GM21423 (cell line): ENCODE measurements at regions not wholly inside any gene's neighbourhood (a gene's known extent, or its start where the extent isn't known, plus 50 kb on each side); places are given as distances from the start of the nearest gene placed in this dataset.

ENCODE experiments used
- ATAC-seq: cut with Tn5 transposase; IDR thresholded peaks from one replicate; pipeline ENCODE4 v1.9.1; 2021; ENCODE audit warnings: mild to moderate bottlenecking, moderate library complexity; ENCODE audit not compliant: unreplicated experiment

DNA sequence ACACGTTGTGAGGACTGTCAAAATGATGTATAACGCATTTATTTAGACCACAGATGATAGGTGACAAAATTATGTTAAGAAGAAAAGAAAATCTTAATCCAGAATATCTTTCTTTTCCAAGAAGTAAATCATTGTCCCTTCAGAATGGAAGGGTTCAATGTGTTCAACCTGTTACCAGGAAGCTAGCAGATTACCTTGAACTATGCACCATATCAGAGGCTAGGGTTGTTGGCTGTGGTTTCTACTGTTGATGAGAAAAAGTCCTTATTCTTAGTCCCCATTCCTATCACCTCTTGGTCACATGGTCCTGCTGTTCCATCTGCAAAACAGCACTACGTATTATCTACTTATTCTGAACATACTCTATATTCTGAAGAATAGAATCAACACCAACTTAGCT, 339.5 kb upstream of the CADM1 start:
- ATAC-seq = no peak

DNA sequence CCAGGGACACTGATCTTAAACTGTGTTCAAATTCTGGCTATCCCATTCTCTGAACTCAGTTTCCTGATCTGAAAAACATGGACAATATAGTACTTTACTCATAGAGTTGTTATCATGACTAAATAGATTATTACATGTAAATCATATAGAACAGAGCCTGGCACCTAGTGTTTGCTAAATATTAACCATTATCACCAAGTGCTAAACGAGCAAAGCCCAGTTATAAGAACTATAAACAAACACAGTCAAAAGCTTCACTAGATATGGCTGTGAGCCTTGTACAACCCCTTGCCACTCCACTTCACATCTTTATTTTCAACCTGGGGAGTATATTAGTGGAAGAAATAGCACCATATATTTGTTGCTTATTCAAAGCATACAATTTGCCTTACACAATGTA, 338.9 kb upstream of the CADM1 start:
- no peak for ATAC-seq

DNA sequence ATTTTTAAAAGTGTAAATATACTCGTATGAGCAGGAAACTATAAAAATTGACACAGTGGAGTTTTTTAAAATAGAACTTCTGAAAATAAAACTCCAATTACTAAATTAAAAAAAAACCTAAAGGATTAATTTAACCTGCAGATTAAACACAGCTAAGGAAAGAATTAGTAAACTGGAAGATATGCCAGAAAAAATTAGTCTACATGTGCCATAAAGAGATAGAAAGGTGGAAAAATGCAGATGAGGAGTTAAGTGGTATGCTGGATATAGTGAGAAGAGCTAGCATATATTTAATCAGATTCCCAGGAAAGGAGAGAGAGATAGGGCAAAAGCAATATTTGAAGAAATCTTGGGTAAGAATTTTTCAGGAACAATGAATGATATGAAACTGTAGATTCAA, 315.8 kb upstream of the CADM1 start:
- ATAC-seq = no peak

DNA sequence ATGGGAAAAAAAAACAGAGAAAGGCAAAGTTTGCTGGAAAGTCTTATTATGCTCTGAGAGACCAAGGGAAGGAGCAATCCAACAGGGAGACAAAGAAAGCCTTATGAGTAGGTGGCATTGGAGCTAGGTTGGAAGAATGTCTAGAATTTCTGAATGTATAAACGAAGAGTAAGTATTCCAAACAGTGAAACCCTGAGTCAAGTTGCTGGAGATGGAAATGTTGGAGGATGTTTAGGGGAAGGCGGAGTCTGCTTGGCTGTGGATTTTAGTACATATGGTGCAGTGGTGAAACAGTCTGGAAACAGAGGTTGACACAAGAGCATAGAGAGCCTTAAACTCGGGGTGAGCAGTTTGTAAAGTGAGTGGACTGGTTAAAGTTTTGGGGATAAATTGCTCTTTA, 314.8 kb upstream of the CADM1 start:
- ATAC-seq = no peak

DNA sequence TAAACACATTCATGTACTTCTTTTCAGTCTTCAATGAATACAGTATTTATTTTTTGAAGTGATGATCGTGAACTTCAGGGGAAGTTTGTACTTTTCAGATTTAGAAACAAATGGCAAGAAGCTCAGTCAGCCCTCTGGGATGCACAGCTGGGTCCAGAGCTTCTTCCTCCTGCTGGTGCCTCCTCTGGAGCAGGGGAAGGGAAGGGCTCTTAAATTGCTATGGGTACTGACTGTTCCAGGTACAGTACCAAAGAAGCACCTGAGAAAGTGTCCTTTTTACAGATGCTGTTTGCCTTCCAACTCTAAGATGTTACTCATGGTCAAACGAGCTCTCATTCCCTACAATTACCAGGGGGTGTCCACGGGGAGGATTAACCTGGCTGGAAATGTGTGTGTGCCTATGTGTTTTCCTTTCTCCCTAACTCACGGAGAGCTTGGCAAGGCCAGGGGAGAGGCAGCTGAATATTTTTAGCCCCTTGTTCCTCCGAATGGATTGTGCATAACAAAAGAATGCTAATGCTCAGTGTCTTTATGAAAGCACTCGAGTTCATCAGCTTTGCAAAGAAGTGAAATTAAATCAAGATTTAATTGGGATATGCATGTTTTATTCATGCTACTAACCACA, 313.7 kb upstream of the CADM1 start:
- no peak for ATAC-seq

DNA sequence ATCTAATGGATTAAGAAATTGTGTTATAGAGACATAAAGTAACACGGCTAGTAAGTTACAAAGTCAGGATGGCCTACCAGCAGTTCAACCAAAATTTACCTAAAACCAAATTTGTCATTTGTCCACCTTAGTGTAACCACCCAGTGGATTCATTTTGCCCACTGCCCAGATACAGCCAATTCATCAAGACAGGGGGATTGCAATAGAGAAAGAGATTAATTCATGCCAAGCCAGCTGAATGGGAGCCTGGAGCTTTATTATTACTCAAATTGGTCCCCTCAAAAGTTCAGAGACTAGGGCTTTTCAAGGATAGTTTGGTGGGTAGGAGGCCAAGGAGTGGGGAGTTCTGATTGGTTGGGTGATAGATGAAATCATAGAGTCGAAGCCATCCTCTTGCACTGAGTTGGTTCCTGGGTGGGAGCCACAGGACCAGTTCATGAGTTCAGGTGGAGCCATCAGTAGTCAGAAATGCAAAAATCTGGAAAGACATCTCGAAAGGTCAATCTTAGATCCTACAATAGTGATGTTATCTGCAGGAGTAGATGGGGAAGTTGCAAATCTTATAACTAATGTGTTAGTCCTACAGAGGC, 304.2 kb upstream of the CADM1 start:
- ATAC-seq = no peak

DNA sequence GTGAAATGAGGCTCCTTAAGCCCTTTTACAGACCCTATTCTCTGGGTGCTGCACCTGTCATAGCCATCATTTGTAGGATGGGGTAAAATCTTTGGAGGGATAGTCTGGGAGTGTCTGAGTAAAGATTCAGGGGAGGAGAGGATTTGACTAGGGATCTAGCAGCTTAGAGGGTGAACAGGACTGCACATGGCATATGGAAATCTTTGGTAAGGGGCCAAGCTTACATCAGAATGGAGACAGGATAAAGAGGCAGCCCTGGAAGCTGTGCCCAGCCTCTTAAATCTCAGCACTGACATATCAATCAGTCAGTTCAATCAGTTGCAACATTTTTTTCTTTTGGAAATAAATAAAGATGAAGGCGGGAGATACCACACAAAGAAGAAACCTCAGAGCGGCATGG, 301.8 kb upstream of the CADM1 start:
- ATAC-seq = no peak

DNA sequence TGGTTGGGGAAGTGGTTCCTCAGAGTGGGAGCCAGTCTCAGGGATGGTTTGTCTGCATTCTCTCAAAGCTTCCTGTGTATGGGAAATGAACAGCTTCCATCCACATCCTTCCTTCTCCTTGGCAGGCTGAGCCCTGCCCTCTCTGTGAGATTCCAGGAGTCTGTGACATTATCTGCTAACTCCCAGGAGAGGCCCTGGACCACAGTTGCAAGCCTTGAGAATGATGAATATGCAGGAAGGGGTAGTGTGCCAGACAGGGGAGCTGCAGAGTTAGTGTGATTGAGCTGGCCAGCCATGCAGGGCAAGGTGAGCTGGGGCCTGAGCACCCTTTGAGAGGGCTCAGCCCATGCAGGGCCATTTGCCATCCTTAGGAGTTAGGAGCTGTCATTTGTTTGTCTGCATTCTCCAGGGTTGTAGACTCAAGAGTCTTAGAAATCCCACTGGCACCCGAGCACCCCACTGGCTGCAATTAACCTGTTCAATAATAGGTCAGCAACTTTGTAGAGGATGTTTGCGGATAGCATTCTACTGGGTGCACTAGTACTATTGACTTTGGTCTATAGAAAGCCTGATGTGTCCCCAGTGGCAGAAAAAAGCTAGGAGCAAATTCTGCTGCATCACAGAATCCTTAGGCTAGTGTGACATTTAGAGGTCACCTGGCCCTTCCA, 299.0 kb upstream of the CADM1 start:
- no peak for ATAC-seq

DNA sequence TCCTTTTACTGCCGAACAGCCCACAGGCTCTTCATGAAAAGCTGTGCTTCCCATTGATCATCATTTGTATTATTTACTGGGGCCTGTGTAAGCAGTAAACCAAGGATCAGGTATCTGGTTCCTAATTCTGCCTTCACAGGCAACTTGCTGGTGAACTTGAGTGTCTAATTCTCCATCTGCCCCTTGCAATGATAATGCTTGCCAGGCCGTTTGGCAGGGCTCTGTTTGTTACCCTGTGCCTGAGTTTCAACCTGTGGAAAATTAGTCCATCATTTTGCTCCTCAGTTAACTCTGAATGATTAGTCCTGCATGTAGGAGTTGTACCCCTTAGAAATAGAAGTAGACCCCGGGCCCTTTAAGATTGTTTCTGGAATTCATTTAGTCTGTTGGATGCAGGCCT, 298.4 kb upstream of the CADM1 start:
- no peak for ATAC-seq

DNA sequence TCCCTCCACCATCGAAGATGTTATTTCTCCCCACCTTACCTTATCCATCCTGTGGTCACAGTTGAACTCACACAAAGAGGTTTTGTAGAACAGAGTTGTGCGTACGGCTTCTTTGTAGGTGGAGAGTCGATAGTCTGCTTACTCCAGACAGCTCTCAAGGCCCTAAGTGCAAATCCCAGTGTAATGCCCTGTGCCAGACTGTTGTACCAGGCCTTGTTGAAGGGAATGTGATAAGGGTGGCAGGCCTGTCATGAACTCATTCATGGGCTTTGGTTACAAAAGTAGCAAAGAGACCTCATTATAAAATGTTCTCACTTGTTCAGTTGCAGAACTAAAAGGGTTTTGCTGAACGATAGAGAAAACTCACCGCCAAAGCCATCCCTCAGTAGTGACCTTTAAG, 288.7 kb upstream of the CADM1 start:
- no peak for ATAC-seq

DNA sequence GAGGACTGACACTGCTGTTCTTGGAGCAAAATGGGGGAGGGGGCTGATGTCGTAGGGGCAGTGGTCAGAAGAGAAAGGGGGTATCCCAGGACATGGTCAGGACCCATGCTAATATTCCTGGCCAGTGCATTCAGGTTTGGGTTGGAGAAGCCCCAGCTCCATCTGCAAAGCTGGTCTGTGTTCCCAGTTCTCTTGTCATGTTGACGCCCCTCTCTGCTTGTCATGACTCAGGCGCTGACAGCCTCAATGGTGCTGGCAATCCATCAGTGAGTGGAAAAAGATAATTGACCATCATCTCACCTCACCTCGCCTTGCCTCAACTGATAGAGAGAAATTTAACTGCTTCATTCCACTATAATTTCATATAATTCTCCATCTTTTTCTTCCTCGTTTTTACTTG, 283.1 kb upstream of the CADM1 start:
- no peak for ATAC-seq

DNA sequence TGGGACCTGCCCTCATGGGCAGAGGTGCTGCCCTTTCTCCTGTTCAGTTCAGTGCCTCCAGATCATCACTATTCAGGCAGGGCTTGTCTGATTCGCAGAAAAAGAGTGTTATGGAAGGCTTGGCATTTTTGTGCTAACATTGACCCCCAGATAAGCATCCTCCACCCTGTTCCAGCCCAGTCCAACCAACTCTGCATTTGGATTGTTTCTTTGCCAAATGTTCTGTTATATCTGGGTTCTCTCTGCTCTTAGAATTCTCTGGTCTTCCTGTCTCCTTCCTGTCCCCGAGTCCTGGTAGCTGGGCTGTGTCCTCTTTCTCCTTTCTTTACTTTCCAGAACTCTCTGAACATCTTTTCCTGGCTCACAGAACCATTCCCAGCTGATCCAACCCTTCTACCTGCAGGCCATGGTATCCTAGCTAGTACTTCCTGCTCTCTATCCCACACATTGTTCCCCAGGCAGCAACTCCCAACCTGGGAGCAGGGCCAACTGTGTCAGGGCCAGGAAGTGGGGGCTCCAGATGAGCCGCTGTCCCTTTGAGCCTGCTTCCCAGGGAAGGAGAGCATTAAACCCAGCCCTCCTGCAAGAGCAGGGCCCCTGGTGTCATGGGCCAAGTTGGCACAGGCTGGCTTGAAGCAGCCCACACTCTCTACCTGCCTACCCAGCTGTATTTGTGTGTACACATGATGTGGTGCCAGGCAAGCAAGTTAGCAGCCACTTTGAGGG, 280.7 kb upstream of the CADM1 start:
- ATAC-seq = no peak

DNA sequence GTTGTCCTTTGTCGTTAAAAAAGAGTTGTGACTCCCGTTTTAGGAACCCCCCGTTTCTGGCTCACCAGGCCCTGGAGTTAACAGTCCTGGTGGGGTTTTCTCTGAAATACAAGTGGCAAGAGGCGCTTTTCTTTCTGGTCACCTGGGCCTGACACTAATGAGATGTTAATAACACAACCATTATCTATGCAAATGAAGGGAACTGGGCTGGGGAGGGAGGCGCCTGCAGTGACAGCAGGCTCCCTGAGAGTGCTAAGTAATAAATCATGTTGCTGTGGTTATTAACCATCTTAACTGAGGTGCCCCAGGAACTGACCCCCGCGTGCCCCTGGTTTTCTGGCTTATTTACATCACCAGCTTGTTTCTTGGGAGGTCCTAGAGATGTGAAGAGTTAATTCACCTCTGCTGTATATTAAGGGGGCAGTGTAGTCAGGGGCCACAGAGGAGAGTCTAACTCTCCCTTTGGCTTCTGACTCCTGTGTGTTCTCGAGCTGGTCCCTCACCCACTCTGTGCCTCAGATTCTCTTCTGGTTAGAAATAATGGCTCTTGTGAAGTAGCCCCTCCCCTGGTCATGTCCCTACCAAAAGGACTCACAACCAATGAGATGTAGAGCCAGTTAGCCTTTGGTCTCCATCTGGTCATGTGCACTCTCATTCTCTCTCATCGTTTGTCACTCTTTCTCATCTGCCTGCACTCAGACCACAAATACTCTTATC, 276.6 kb upstream of the CADM1 start:
- ATAC-seq = no peak

DNA sequence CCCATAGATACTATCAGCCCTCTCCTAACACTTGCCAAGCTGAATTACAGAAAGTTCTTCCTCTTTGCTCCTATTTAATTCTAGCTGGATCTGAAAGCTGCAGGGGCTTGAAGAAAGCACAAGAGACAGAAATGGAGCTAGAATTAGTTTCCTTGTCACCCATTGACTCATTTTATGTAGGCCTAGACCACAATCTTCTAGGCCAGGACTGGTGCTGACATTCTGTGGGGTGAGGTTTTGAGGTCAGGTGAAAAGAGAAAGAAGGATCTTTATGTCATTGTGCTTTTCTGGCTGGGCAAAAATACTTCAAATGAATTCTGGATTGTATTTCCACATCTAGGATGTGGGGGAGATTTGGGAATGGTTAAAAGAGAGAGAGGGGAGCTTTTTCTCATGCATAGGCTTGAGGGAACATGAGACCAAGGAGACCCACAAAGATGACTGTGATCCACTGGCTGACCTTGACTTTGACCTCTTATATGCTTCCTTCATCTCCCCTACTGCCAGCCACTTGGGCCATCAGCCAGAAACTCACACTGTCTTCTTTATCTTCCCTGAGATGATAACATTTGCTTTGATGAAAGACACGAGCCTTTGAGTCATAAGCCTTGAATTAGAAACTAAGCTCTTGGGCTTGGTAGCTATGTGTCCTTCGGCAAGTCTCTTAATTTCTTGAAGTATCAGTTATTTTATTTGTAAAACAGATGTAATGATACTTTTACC, 274.9 kb upstream of the CADM1 start:
- ATAC-seq = no peak

DNA sequence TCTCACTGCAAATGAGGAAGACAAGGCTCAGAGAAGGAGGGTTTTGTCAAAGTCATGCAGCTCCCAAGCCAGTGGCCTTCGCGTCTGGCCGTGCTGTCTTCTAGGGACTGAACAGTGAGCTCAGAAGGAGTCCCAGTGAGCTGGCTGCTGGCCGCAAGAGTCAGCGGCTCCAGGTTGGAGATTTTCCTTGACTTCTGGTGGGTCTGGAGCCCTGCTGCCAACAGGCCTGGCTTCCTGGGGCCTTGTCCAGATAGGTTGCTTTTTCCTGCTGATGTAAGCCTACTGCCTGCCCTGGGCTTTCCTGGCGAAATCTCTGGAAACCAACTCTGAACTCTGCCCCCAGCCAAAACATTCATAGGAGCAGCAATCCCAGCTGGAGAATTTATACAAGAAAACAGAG, 272.7 kb upstream of the CADM1 start:
- ATAC-seq = no peak

DNA sequence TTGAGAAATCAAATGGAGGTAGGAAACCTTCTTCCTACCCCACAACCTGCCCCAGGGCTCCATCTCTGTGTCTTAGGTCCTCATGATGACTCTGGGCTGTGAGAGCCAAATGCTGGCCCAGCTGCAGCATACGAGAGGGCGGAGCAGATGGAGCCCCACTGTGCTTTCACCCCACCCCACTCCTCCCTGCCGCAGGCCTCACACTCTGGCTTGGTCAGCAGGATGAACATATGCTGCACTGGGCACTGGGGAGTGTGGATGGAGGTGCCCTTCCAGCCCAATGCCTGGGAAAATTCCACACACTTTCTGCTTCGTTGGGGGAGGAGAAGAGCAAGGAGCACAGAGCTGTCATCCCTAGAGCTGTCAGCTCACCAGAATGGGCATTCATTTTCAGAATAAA, 271.6 kb upstream of the CADM1 start:
- ATAC-seq = no peak

DNA sequence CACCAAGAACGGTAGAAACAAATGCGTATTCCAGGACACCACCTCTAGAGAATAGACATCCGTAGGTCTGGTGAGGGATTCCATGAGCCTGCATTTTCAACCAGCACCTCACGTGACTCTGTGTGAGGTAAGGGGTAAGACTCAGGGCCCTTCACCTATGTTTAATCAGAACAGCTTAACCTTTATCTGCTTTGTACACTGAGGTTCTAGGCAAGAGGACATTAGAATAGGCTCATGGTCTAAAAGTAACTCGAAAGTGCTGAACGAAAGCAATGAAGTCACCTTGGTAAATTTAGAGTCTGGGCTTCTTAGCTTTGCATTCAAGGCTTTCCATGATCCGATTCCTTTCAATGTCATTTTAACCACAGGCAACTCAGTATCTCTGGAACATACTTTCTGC, 270.5 kb upstream of the CADM1 start:
- ATAC-seq = no peak

DNA sequence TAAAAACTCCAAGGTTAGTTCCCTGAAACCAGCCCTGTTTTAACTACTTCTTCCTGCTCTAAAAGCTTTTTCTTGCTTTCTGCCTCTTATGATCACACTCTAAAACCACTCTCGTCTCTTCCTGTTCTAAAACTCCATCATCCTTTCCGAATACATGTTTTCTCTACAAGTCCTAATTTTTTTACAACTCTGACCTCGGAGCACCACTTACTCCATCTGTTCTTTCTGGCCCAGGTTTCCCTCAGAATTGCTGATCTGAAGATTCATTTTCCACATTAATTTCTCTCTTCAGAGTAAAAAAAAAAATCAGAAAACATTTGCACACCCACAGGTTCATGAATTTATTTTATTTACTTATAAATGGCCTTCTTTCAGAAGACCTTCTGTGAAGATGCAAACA, 265.7 kb upstream of the CADM1 start:
- no peak for ATAC-seq

DNA sequence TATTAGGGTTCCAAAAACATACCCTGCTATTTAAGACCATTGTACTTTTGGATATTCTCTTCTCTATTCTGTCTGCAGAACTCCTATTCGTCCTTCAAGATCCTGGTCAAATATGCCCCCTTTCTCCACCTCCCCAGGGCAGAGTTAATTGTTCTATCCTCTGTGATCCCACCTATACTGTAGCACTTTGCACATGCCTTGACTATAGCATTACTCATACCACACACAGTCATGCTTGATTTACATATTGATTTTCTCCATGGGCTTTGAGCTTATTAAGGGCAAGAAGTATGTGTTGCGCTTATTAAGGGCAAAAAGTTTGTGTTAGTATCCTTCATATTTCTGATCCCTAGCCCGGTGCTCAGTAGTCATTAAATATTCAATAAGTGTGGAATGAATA, 263.7 kb upstream of the CADM1 start:
- no peak for ATAC-seq

DNA sequence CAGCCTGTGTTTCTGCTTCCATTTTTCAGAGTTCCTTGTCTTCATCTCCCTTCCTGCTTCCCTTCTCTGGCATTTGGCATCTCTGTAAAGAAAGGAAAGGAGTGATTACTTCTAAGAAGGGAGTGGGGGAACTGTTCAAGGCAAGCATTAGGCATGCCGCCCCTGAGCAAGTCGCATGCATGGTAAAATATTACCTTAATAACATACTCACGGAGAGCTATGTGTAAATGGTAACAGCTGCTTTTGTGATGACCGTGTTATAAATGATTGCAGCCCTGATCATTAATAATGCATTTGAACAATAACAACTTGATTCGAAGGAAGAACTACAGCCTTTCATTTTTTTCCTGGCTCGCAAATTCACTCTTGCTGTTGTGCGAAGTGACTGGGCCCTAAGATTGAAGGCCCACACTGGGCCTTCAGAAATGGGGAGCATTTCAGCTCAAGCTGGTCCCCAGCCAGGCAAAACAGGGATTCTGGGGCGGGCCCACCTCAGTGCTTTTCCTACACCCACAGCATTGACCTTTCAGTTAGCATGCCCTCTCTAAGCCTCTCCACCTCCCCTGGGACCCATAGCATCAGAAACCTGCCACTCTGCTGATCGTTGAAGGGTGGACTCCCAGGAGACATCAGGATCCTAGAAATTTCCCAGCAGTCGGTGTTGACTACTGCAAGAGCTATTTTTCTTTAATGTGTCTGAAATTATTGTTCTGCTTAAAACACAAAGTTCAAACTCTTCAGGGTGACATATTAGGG, 263.0 kb upstream of the CADM1 start:
- ATAC-seq = no peak
